ENCODE measurements at regions not wholly inside any gene's neighbourhood (a gene's known extent, or its start where the extent isn't known, plus 50 kb on each side); places are given as distances from the start of the nearest gene placed in this dataset.

DNA sequence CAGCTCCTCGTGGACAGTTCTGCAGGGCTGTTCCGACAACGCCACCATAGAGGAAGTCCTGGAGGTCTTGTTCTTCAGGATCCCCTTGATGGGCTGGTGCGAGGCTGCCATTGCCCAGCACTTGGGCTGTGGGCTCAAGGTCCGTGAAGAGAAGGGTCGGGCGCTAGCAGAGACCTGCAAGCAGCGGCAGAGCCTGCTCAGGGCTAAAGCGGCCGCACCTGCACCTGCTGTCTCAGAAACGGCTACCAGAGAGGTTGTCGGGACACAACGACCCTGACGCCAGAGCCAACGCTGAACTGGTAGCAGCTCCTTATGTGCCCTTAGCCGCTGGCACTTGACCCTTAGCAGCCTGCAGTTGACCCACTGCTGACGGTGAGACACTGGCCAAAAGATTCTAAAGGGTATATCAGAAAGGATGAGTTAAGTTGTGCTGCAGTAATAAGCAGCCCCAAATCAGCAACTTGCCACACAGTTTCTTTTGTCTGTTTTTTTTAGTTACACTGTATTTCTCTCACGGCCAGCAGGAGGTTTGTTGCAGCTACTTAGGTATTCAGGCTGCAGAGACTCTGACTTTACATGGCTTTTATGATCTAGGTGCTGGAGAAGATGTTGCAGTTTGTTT is 55.5 kb upstream of the ST6GAL2 start:
- no peaks in the 10 kb centered on the region for H3K9me3 ChIP-seq (ENCODE audit: control insufficient read depth, insufficient read depth, low read length)
- H3K4me3 ChIP-seq (ENCODE audit: low read depth, low read length), result no peak overlapping the region
- no peaks in the 10 kb centered on the region for H3K36me3 ChIP-seq (ENCODE audit: control insufficient read depth, insufficient read depth, low read length)
- no peaks in the 10 kb centered on the region for H3K27me3 ChIP-seq (ENCODE audit: control insufficient read depth, insufficient read depth, low read length)
- H3K27ac ChIP-seq (ENCODE audit: low read depth, low read length), result no peak overlapping the region
- H3K4me1 ChIP-seq (ENCODE audit: control insufficient read depth, insufficient read depth, low read length), result peaks cover 4% of the 10 kb centered on the region; the same call in 1 of the 2 replicates
- H3K9ac ChIP-seq (ENCODE audit: low read depth, low read length), result no peak overlapping the region

- H3K4me3 ChIP-seq (ENCODE audit: low read depth, low read length), result no peak overlapping the region
- no peaks in the 10 kb centered on the region for H3K9me3 ChIP-seq (ENCODE audit: control insufficient read depth, insufficient read depth, low read length)
- no peak overlapping the region for H3K9ac ChIP-seq (ENCODE audit: low read depth, low read length)
- no peaks in the 10 kb centered on the region for H3K36me3 ChIP-seq (ENCODE audit: control insufficient read depth, insufficient read depth, low read length)
- H3K27ac ChIP-seq (ENCODE audit: low read depth, low read length), result no peak overlapping the region
- peaks cover 4% of the 10 kb centered on the region; the same call in 1 of the 2 replicates for H3K4me1 ChIP-seq (ENCODE audit: control insufficient read depth, insufficient read depth, low read length)
- no peaks in the 10 kb centered on the region for H3K27me3 ChIP-seq (ENCODE audit: control insufficient read depth, insufficient read depth, low read length)
These were observed 57.7 kb upstream of the ST6GAL2 start for GRCh38 chr2:106943468-106944200.

DNA sequence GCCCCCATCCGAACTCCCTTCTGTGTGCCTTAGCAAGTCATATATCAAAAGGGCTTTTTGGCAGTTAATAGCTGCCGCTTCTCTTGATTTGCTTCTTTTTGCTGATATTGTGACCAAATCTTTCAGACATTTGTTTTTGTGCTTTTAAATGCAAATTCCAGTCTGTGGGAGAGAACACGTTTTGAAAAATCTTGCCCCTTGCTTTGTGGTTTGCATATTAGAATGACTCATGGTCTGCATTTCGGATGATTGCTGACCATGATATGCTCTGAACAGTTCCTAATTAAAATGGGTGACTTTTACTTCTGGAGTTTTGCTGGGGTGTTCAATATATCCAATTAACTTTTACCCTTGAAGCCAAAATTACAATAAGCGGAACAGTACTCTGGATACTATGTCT is 58.2 kb upstream of the ST6GAL2 start:
- H3K27ac ChIP-seq (ENCODE audit: low read depth, low read length), result no peak overlapping the region
- no peak overlapping the region for H3K9ac ChIP-seq (ENCODE audit: low read depth, low read length)
- H3K9me3 ChIP-seq (ENCODE audit: control insufficient read depth, insufficient read depth, low read length), result no peaks in the 10 kb centered on the region

DNA sequence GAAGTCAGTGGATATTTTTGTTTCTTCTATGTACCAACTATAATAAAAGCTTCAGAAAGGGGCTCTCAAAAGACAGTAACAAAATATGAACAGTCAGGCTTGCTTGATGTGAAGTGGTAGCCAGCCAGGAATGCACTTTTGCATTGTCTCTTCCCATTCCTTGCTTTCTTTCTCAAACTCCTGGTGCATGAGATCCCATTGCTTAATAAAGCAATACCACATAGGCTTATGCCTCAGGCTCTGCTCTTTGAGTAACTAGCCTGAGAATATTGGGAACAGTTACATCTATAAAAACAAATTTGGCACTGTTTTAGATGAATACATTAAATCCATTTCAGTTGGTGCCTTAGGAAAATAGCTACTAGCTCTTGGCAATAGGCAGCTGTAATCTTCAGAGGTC is 62.6 kb upstream of the ST6GAL2 start:
- Histone ChIP-seq H3K27me3 (ENCODE audit: control insufficient read depth, insufficient read depth, low read length) (no peaks in the 10 kb centered on the region), H3K27ac (ENCODE audit: low read depth, low read length) (no peak overlapping the region), H3K4me1 (ENCODE audit: control insufficient read depth, insufficient read depth, low read length) (peaks cover 4% of the 10 kb centered on the region; the same call in 1 of the 2 replicates), H3K36me3 (ENCODE audit: control insufficient read depth, insufficient read depth, low read length) (no peaks in the 10 kb centered on the region), H3K9ac (ENCODE audit: low read depth, low read length) (no peak overlapping the region), H3K4me3 (ENCODE audit: low read depth, low read length) (no peak overlapping the region), H3K9me3 (ENCODE audit: control insufficient read depth, insufficient read depth, low read length) (no peaks in the 10 kb centered on the region)

More for the DNA sequence above, 58.2 kb upstream of the ST6GAL2 start:
- Histone ChIP-seq H3K4me1 (ENCODE audit: control insufficient read depth, insufficient read depth, low read length) (peaks cover 4% of the 10 kb centered on the region; the same call in 1 of the 2 replicates), H3K27me3 (ENCODE audit: control insufficient read depth, insufficient read depth, low read length) (no peaks in the 10 kb centered on the region), H3K4me3 (ENCODE audit: low read depth, low read length) (no peak overlapping the region), H3K36me3 (ENCODE audit: control insufficient read depth, insufficient read depth, low read length) (no peaks in the 10 kb centered on the region)

GRCh38 chr2:106953236-106953635 is 67.3 kb upstream of the ST6GAL2 start:
- Histone ChIP-seq H3K9ac (ENCODE audit: low read depth, low read length) (no peak overlapping the region), H3K4me3 (ENCODE audit: low read depth, low read length) (no peak overlapping the region), H3K9me3 (ENCODE audit: control insufficient read depth, insufficient read depth, low read length) (no peaks in the 10 kb centered on the region), H3K27me3 (ENCODE audit: control insufficient read depth, insufficient read depth, low read length) (no peaks in the 10 kb centered on the region), H3K36me3 (ENCODE audit: control insufficient read depth, insufficient read depth, low read length) (no peaks in the 10 kb centered on the region), H3K27ac (ENCODE audit: low read depth, low read length) (no peak overlapping the region), H3K4me1 (ENCODE audit: control insufficient read depth, insufficient read depth, low read length) (no peaks in the 10 kb centered on the region)

- no peaks in the 10 kb centered on the region for H3K9me3 ChIP-seq (ENCODE audit: control insufficient read depth, insufficient read depth, low read length)
- H3K27ac ChIP-seq (ENCODE audit: low read depth, low read length), result no peak overlapping the region
- H3K27me3 ChIP-seq (ENCODE audit: control insufficient read depth, insufficient read depth, low read length), result no peaks in the 10 kb centered on the region
- no peaks in the 10 kb centered on the region for H3K4me1 ChIP-seq (ENCODE audit: control insufficient read depth, insufficient read depth, low read length)
- no peak overlapping the region for H3K9ac ChIP-seq (ENCODE audit: low read depth, low read length)
- no peak overlapping the region for H3K4me3 ChIP-seq (ENCODE audit: low read depth, low read length)
- no peaks in the 10 kb centered on the region for H3K36me3 ChIP-seq (ENCODE audit: control insufficient read depth, insufficient read depth, low read length)
These were observed 67.8 kb upstream of the ST6GAL2 start for GRCh38 chr2:106953779-106954178.

DNA sequence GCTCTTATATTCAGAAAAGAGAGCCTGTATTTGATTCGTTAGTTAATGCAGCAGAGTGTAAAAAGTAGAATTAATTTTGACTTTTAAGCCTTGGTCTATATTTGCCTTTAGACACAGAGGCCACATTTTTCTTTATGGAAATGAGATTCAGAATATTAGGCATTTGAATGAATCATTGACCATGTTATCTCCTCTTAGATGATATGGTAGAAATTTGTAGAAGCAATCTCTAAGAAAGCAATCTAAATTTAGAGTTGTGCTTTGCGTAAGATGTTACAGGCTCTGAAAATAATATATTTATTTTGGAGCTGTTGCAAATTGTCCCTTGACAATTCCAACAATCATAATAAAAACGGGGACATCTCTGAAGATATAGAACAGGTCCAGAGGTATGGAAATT is 68.3 kb upstream of the ST6GAL2 start:
- Histone ChIP-seq H3K27ac (ENCODE audit: low read depth, low read length) (no peak overlapping the region), H3K4me1 (ENCODE audit: control insufficient read depth, insufficient read depth, low read length) (no peaks in the 10 kb centered on the region), H3K36me3 (ENCODE audit: control insufficient read depth, insufficient read depth, low read length) (no peaks in the 10 kb centered on the region), H3K4me3 (ENCODE audit: low read depth, low read length) (no peak overlapping the region), H3K9ac (ENCODE audit: low read depth, low read length) (no peak overlapping the region), H3K9me3 (ENCODE audit: control insufficient read depth, insufficient read depth, low read length) (no peaks in the 10 kb centered on the region), H3K27me3 (ENCODE audit: control insufficient read depth, insufficient read depth, low read length) (no peaks in the 10 kb centered on the region)

- H3K4me1 ChIP-seq (ENCODE audit: control insufficient read depth, insufficient read depth, low read length), result no peaks in the 10 kb centered on the region
- H3K27ac ChIP-seq (ENCODE audit: low read depth, low read length), result no peak overlapping the region
These were observed 70.4 kb upstream of the ST6GAL2 start for GRCh38 chr2:106956416-106956815.

DNA sequence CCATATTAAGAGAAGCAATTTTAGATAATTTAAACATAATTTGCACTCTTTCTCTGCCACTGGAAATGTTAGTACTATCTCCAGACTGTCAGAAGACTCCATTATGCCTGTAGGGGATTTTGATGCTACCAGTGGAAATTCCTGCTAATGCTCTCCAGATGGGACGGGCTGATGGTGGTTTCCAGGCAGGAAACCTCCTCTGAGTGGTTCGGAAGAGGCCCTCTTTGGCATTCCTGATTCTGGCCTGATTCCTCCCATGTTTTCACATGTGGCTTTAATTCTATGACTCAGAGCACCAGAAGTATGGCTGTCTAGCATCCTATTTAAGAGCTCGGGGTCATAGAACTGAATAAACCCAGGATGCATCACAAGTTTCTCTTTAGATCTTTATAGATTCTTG is 70.9 kb upstream of the ST6GAL2 start:
- Histone ChIP-seq H3K9me3 (ENCODE audit: control insufficient read depth, insufficient read depth, low read length) (no peaks in the 10 kb centered on the region), H3K4me1 (ENCODE audit: control insufficient read depth, insufficient read depth, low read length) (no peaks in the 10 kb centered on the region), H3K9ac (ENCODE audit: low read depth, low read length) (no peak overlapping the region), H3K36me3 (ENCODE audit: control insufficient read depth, insufficient read depth, low read length) (no peaks in the 10 kb centered on the region), H3K27me3 (ENCODE audit: control insufficient read depth, insufficient read depth, low read length) (no peaks in the 10 kb centered on the region), H3K27ac (ENCODE audit: low read depth, low read length) (no peak overlapping the region), H3K4me3 (ENCODE audit: low read depth, low read length) (no peak overlapping the region)

More at GRCh38 chr2:106956416-106956815, 70.4 kb upstream of the ST6GAL2 start:
- Histone ChIP-seq H3K36me3 (ENCODE audit: control insufficient read depth, insufficient read depth, low read length) (no peaks in the 10 kb centered on the region), H3K9me3 (ENCODE audit: control insufficient read depth, insufficient read depth, low read length) (no peaks in the 10 kb centered on the region), H3K9ac (ENCODE audit: low read depth, low read length) (no peak overlapping the region), H3K27me3 (ENCODE audit: control insufficient read depth, insufficient read depth, low read length) (no peaks in the 10 kb centered on the region), H3K4me3 (ENCODE audit: low read depth, low read length) (no peak overlapping the region)

GRCh38 chr2:106959975-106960682 is 74.2 kb upstream of the ST6GAL2 start:
- H3K27me3 ChIP-seq (ENCODE audit: control insufficient read depth, insufficient read depth, low read length), result no peaks in the 10 kb centered on the region
- no peak overlapping the region for H3K4me3 ChIP-seq (ENCODE audit: low read depth, low read length)
- H3K27ac ChIP-seq (ENCODE audit: low read depth, low read length), result no peak overlapping the region
- no peaks in the 10 kb centered on the region for H3K36me3 ChIP-seq (ENCODE audit: control insufficient read depth, insufficient read depth, low read length)
- H3K9me3 ChIP-seq (ENCODE audit: control insufficient read depth, insufficient read depth, low read length), result no peaks in the 10 kb centered on the region
- H3K9ac ChIP-seq (ENCODE audit: low read depth, low read length), result no peak overlapping the region
- H3K4me1 ChIP-seq (ENCODE audit: control insufficient read depth, insufficient read depth, low read length), result no peaks in the 10 kb centered on the region

GRCh38 chr2:106960683-106961161 is 74.8 kb upstream of the ST6GAL2 start:
- H3K36me3 ChIP-seq (ENCODE audit: control insufficient read depth, insufficient read depth, low read length), result no peaks in the 10 kb centered on the region
- H3K4me1 ChIP-seq (ENCODE audit: control insufficient read depth, insufficient read depth, low read length), result no peaks in the 10 kb centered on the region
- H3K27me3 ChIP-seq (ENCODE audit: control insufficient read depth, insufficient read depth, low read length), result no peaks in the 10 kb centered on the region
- H3K9ac ChIP-seq (ENCODE audit: low read depth, low read length), result no peak overlapping the region
- H3K4me3 ChIP-seq (ENCODE audit: low read depth, low read length), result no peak overlapping the region
- no peaks in the 10 kb centered on the region for H3K9me3 ChIP-seq (ENCODE audit: control insufficient read depth, insufficient read depth, low read length)
- H3K27ac ChIP-seq (ENCODE audit: low read depth, low read length), result no peak overlapping the region

All from HUES48 (cell line).